ENCODE measurements at regions not wholly inside any gene's neighbourhood (a gene's known extent, or its start where the extent isn't known, plus 50 kb on each side); places are given as distances from the start of the nearest gene placed in this dataset.
"Not testable (repeated sequence)": the region's sequence is repeated elsewhere in the genome, so short reads cannot be mapped to it uniquely, and the experiment has no call there.

DNA sequence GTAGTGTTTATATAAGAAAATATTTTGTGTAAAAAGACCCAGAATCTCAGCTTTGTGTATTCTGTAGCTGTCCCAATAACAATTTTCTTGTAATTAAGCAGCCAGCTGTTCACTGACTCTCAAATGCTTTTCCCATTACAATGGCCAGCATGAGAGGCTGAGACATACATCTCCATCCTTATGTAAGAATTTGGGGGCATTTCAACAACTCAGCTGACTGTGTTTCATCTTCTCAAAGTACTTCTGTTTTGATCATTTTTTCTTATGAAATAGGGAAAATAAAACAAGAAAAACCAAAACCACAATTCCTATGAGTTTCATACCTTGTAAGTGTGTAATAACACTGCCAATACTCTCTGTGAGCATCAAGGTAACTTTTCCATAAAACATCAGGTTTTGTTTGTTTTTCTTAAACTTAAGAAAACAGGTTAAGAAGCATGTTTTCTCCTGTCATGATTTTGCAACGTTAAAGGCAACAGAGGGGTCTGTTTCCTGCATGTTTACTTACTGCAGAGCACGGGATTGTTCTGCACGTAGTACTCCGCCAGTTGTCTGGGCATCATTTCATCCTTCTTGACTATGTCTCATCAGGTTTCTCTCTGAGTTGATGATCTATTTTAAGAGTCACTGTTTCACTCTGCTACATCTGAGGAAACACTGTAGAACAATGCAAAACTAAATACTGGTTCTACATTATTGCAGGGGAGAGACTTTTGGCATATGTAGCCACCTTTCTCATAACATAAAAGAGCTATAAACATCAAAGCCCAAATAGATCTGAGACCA, 62.9 kb upstream of the CYRIA start:
- H3K4me3 ChIP-seq, result no peak overlapping the region
- intact Hi-C loops (cut with DNase I), result no loop called here
- H3K36me3 ChIP-seq, result no peaks in the 10 kb centered on the region
- no peaks in the 10 kb centered on the region for H3K4me1 ChIP-seq (replicated peaks)
- H3K9me3 ChIP-seq, result no peaks in the 10 kb centered on the region
- no peak for TF ChIP-seq POLR2AphosphoS5 (IDR thresholded peaks at IDR 0.05)
- no peak for TF ChIP-seq POLR2A (IDR thresholded peaks at IDR 0.05)
- TF ChIP-seq, protein P1, sequence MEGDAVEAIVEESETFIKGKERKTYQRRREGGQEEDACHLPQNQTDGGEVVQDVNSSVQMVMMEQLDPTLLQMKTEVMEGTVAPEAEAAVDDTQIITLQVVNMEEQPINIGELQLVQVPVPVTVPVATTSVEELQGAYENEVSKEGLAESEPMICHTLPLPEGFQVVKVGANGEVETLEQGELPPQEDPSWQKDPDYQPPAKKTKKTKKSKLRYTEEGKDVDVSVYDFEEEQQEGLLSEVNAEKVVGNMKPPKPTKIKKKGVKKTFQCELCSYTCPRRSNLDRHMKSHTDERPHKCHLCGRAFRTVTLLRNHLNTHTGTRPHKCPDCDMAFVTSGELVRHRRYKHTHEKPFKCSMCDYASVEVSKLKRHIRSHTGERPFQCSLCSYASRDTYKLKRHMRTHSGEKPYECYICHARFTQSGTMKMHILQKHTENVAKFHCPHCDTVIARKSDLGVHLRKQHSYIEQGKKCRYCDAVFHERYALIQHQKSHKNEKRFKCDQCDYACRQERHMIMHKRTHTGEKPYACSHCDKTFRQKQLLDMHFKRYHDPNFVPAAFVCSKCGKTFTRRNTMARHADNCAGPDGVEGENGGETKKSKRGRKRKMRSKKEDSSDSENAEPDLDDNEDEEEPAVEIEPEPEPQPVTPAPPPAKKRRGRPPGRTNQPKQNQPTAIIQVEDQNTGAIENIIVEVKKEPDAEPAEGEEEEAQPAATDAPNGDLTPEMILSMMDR (IDR thresholded peaks at IDR 0.05), result no peak
- no peaks in the 10 kb centered on the region for H3K27me3 ChIP-seq (replicated peaks; ENCODE audit: insufficient read depth)
- no peak overlapping the region for H3K27ac ChIP-seq
- 56% methylated on average over 4 of the region's 4 CpGs for WGBS
- DNase-seq (ENCODE audit: low spot score), result no peak

DNA sequence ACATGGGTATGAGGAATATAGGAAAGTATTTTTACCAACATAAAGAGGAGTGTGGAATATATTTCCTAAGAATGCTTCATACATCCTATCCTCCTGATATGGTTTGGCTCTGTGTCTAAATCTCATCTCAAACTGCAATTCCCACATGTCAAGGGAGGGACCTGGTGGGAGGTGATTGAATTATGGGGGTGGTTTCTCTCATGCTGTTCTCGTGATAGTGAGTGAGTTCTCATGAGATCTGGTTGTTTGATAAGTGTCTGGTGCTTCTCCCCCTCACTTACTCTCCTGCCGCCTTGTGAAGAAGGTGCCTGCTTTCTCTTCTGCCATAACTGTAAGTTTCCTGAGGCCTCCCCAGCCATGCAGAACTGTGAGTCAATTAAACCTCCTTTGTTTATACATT, 62.2 kb upstream of the CYRIA start:
- H3K36me3 ChIP-seq; H3K27me3 ChIP-seq (replicated peaks; ENCODE audit: insufficient read depth); H3K9me3 ChIP-seq; H3K4me1 ChIP-seq (replicated peaks); H3K4me3 ChIP-seq; intact Hi-C loops (cut with DNase I); H3K27ac ChIP-seq; DNase-seq (ENCODE audit: low spot score): not testable (repeated sequence)
- WGBS, result 62% methylated on average over 2 of the region's 2 CpGs

DNA sequence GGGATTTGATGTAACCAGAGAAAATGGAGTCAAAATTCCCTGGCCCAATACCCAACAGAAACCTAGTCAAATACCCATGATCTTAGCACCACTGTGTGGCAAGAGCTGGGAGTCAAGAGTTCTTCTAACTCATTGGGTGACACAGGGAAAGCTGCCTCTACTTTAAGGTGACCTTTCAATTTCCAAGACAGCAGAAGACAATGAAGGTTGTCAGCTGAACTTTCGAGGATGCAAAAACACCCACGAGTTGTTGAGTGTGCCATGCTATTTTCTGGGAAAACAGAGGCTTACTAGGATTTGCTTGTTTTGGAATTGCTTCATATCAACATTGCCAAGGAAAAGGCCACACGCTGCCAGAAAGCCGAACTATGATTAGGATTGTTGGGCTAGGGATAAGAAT, 61.6 kb upstream of the CYRIA start:
- Histone ChIP-seq H3K9me3 (no peaks in the 10 kb centered on the region), H3K4me3 (no peak overlapping the region), H3K4me1 (replicated peaks) (no peaks in the 10 kb centered on the region), H3K27me3 (replicated peaks; ENCODE audit: insufficient read depth) (no peaks in the 10 kb centered on the region), H3K27ac (no peak overlapping the region), H3K36me3 (no peaks in the 10 kb centered on the region)
- TF ChIP-seq, protein P1 (IDR thresholded peaks at IDR 0.05), result no peak
- intact Hi-C loops (cut with DNase I), result no loop called here
- 16% methylated on average over 4 of the region's 4 CpGs for WGBS
- no peak for DNase-seq (ENCODE audit: low spot score)

DNA sequence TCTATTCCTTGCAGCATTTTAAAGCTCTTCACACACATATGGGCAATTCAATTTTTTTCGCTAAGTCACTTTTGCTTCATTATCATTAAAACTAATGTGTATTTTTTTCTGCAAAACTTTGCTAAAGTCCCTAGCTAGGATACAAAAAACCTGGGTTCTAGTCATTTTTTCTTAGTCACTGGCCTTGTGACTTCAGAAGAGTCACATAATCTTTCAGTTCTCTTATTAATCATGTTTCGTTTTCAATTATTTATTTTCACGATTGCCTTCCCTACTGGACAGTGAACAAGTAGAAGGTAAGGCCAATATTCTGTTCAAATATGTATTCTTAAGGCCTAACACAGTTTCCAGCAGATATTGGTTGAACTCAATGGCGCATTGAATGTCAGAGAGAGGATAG, 60.9 kb upstream of the CYRIA start:
- 94% methylated on average over 4 of the region's 4 CpGs for WGBS
- H3K27me3 ChIP-seq (replicated peaks; ENCODE audit: insufficient read depth), result no peaks in the 10 kb centered on the region

DNA sequence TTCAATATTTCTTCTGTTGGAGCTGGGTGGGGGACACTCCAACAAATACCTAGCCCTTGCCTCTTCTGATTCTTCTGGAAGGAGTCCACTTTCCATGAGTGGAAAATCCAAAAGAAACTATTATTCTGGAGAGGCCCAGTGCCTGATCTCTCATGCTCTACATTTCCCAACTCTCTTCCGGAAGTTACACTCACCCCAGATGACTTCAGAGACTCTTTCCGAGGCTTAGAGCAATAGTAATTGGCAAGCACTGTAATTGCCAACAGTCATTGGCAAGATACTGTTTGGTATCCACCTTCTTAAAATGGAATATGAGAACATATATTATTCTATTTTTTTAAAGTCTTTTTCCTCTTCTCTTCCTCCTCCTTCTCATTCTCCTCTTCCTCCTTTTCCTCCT, 60.5 kb upstream of the CYRIA start:
- TF ChIP-seq, protein P1 (IDR thresholded peaks at IDR 0.05), result no peak
- TF ChIP-seq POLR2A (IDR thresholded peaks at IDR 0.05) (no peak), POLR2AphosphoS5 (IDR thresholded peaks at IDR 0.05) (no peak)
- H3K27me3 ChIP-seq (replicated peaks; ENCODE audit: insufficient read depth), result no peaks in the 10 kb centered on the region
- H3K27ac ChIP-seq, result no peak overlapping the region
- H3K9me3 ChIP-seq, result no peaks in the 10 kb centered on the region
- intact Hi-C loops (cut with DNase I), result no loop called here
- DNase-seq (ENCODE audit: low spot score), result no peak
- H3K36me3 ChIP-seq, result no peaks in the 10 kb centered on the region
- 88% methylated on average over 2 of the region's 2 CpGs for WGBS
- no peak overlapping the region for H3K4me3 ChIP-seq
- no peaks in the 10 kb centered on the region for H3K4me1 ChIP-seq (replicated peaks)

More for the DNA sequence above, 60.9 kb upstream of the CYRIA start:
- Histone ChIP-seq H3K4me1 (replicated peaks) (no peaks in the 10 kb centered on the region), H3K9me3 (no peaks in the 10 kb centered on the region), H3K27ac (no peak overlapping the region), H3K4me3 (no peak overlapping the region), H3K36me3 (no peaks in the 10 kb centered on the region)
- TF ChIP-seq POLR2A (IDR thresholded peaks at IDR 0.05), result no peak
- no peak for TF ChIP-seq POLR2AphosphoS5 (IDR thresholded peaks at IDR 0.05)
- TF ChIP-seq, protein P1 (IDR thresholded peaks at IDR 0.05), result no peak
- intact Hi-C loops (cut with DNase I), result no loop called here
- no peak for DNase-seq (ENCODE audit: low spot score)

All from prostate gland (tissue), 2 donors.